ENCODE measurements at regions not wholly inside any gene's neighbourhood (a gene's known extent, or its start where the extent isn't known, plus 50 kb on each side); places are given as distances from the start of the nearest gene placed in this dataset.

DNA sequence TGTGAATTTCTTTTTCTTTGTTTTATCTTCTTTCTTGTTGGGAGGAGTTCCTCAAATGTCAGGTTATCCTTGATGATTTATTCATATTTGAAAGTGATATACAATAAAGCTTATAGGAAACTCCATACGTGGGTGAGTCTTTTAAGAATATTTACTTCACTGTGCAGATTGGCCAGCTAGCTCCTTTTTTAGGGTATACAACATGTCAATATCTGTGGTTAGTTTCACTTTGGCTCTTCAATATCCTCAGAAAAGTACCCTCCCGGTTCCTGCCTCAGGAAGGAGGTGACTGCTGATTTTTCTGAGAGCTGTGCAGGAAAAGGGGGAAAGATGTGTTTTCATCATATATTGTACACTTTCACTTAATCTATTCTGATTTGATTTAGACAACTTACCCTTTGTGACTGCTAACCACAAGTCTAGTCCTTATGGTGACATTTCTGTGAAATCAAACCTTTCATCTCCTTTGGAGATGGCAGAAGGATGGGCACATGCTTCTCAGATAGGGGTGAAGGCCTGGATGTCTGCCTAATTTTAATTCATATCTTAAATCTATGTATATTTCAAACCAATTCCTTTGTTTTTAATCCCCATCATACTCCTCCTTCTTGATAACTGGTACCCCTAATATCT, 98.2 kb upstream of the NECTIN3 start:
- DNase-seq (ENCODE audit: extremely low read depth in 1 of 4, low spot score in 3 of 4) (no peak), FAIRE-seq (no peak), ATAC-seq (no peak)
- H3K27ac ChIP-seq (ENCODE audit: extremely low read depth, low read depth, low read length): no peak overlapping the region
- H3K79me2 ChIP-seq (ENCODE audit: control insufficient read depth, insufficient read depth, low read length): no peaks in the 10 kb centered on the region
- H3K27me3 ChIP-seq (ENCODE audit: control insufficient read depth in 2 of 2, insufficient read depth in 2 of 2, low read length in 2 of 2): no peaks in the 10 kb centered on the region
- no TSS peak for BruUV-seq (replicated peaks)
- no peak overlapping the region for H3K9ac ChIP-seq (ENCODE audit: insufficient read depth in 1 of 2, low read depth in 2 of 2, low read length in 2 of 2)
- no peaks in the 10 kb centered on the region for H3K9me1 ChIP-seq (ENCODE audit: control insufficient read depth, insufficient read depth, low read length)
- H2AFZ ChIP-seq (ENCODE audit: low read depth, low read length): no peak overlapping the region
- H4K20me1 ChIP-seq (replicated peaks; ENCODE audit: control insufficient read depth, insufficient read depth, low read length): no peaks in the 10 kb centered on the region
- ChIA-PET POLR2A (no interaction called here), CTCF (ENCODE audit: low intra/inter-chr PET ratio) (no interaction called here)
- intact Hi-C loops (cut with micrococcal nuclease) (no loop called here), in situ Hi-C loops (cut with MboI) (no loop called here)
- H3K4me1 ChIP-seq (replicated peaks in 1 of 2; ENCODE audit: control insufficient read depth in 2 of 2, insufficient read depth in 2 of 2, low read length in 2 of 2): no peaks in the 10 kb centered on the region
- no peak overlapping the region for H3K4me3 ChIP-seq
- no peaks in the 10 kb centered on the region for H3K9me3 ChIP-seq (replicated peaks; ENCODE audit: control insufficient read depth, insufficient read depth, low read depth, low read length)
- no peaks in the 10 kb centered on the region for H3K36me3 ChIP-seq (ENCODE audit: control insufficient read depth, insufficient read depth, low read length)
- 0% methylated on average over 2 of the region's 2 CpGs for WGBS (ENCODE audit: insufficient coverage, low coverage, missing lambda C conversion rate)
- TF ChIP-seq BHLHE40 (IDR thresholded peaks at IDR 0.05; ENCODE audit: low read length): no peak
- TF ChIP-seq HSF4 (CRISPR knock-in tag; IDR thresholded peaks at IDR 0.05; ENCODE audit: borderline replicate concordance): no peak
- TF ChIP-seq FOSL1 (tag; conservative IDR thresholded peaks at IDR 0.05): no peak
- TF ChIP-seq TCF3 (CRISPR knock-in tag; IDR thresholded peaks at IDR 0.05): no peak
- TF ChIP-seq, protein P1, sequence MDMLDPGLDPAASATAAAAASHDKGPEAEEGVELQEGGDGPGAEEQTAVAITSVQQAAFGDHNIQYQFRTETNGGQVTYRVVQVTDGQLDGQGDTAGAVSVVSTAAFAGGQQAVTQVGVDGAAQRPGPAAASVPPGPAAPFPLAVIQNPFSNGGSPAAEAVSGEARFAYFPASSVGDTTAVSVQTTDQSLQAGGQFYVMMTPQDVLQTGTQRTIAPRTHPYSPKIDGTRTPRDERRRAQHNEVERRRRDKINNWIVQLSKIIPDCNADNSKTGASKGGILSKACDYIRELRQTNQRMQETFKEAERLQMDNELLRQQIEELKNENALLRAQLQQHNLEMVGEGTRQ (CRISPR knock-in tag; IDR thresholded peaks at IDR 0.05): no peak
- no peak for TF ChIP-seq ZNF584 (CRISPR knock-in tag; IDR thresholded peaks at IDR 0.05; ENCODE audit: low read depth)
- no peak for TF ChIP-seq KLF10 (CRISPR knock-in tag; IDR thresholded peaks at IDR 0.05)
- no peak for TF ChIP-seq ZNF133 (CRISPR knock-in tag; IDR thresholded peaks at IDR 0.05)
- TF ChIP-seq, protein P2, sequence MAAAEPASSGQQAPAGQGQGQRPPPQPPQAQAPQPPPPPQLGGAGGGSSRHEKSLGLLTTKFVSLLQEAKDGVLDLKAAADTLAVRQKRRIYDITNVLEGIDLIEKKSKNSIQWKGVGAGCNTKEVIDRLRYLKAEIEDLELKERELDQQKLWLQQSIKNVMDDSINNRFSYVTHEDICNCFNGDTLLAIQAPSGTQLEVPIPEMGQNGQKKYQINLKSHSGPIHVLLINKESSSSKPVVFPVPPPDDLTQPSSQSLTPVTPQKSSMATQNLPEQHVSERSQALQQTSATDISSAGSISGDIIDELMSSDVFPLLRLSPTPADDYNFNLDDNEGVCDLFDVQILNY (CRISPR knock-in tag; IDR thresholded peaks at IDR 0.05): no peak
- TF ChIP-seq E2F4 (CRISPR knock-in tag; IDR thresholded peaks at IDR 0.05; ENCODE audit: low read depth): no peak
- no peak for TF ChIP-seq CBX5 (IDR thresholded peaks at IDR 0.05; ENCODE audit: borderline replicate concordance, low read depth)
- no peak for TF ChIP-seq ARID4B (CRISPR knock-in tag; IDR thresholded peaks at IDR 0.05)
- TF ChIP-seq DLX4 (CRISPR knock-in tag; IDR thresholded peaks at IDR 0.05): no peak
- H3K4me2 ChIP-seq (ENCODE audit: insufficient read depth, low read length): no peak overlapping the region

Data from K562 (cell line).